Liver (tissue), 8 donors: ENCODE measurements at regions not wholly inside any gene's neighbourhood (a gene's known extent, or its start where the extent isn't known, plus 50 kb on each side); places are given as distances from the start of the nearest gene placed in this dataset.

Experiments used
- DNase-seq: peaks from one replicate; pipeline ENCODE4 v3.0.0-alpha.2; 2017; ENCODE audit warnings: low spot score
- H3K27ac ChIP-seq, 2 donors: one replicate each; pipeline ENCODE4 v1.7.0; 2013; ENCODE audit warnings: inconsistent platforms in 2 of 2, low read length in 2 of 2, control low read depth in 1 of 2, low read depth in 1 of 2, mild to moderate bottlenecking in 1 of 2
- H3K27me3 ChIP-seq, 4 donors: one replicate each; pipeline versions ENCODE4 v1.6.1 to v1.7.0; 2013; ENCODE audit warnings: low read length in 3 of 4, inconsistent platforms in 1 of 4, mild to moderate bottlenecking in 1 of 4, moderate library complexity in 1 of 4; ENCODE audit not compliant: control insufficient read depth in 4 of 4, insufficient read depth in 4 of 4
- H3K36me3 ChIP-seq, 4 donors: one replicate each; pipeline versions ENCODE4 v1.6.1 to v1.7.0; 2013; ENCODE audit warnings: low read length in 3 of 4, mild to moderate bottlenecking in 3 of 4, low read depth in 1 of 4, moderate library complexity in 1 of 4; ENCODE audit not compliant: control insufficient read depth in 4 of 4, insufficient read depth in 3 of 4
- H3K4me1 ChIP-seq, 4 donors: one replicate each; pipeline versions ENCODE4 v1.6.1 to v1.7.0; 2013; ENCODE audit warnings: low read length in 3 of 4, mild to moderate bottlenecking in 3 of 4, moderate library complexity in 1 of 4; ENCODE audit not compliant: control insufficient read depth in 4 of 4, insufficient read depth in 4 of 4
- H3K4me3 ChIP-seq, 3 donors: one replicate each; pipeline versions ENCODE4 v1.6.1 to v1.7.0; 2013; ENCODE audit warnings: low read length in 3 of 3, control low read depth in 1 of 3, low read depth in 1 of 3, mild to moderate bottlenecking in 1 of 3
- H3K9ac ChIP-seq, 2 donors: one replicate each; pipeline ENCODE4 v1.7.0; 2013; ENCODE audit warnings: low read length in 2 of 2, mild to moderate bottlenecking in 2 of 2, moderate library complexity in 2 of 2, control low read depth in 1 of 2, low read depth in 1 of 2
- H3K9me3 ChIP-seq, 4 donors: one replicate each; pipeline versions ENCODE4 v1.6.1 to v1.7.0; 2013; ENCODE audit warnings: low read length in 3 of 4; ENCODE audit not compliant: control insufficient read depth in 4 of 4
- ATF3 ChIP-seq: IDR thresholded peaks from 2 replicates; pipeline ENCODE4 v1.6.1; 2016; ENCODE audit warnings: antibody characterized with exemption
- CTCF ChIP-seq: fragments of 150-350 bp; IDR thresholded peaks from 2 replicates; pipeline ENCODE4 v1.5.1; 2017; ENCODE audit warnings: improper control_type of control experiment, low read depth, low read length; ENCODE audit not compliant: missing input control
- EGR1 ChIP-seq, 2 donors: IDR thresholded peaks; 2 replicates each; pipeline ENCODE4 v1.6.1; 2016 to 2018; ENCODE audit warnings: antibody characterized with exemption in 2 of 2, low read depth in 2 of 2
- FOXA1 ChIP-seq: IDR thresholded peaks from 2 replicates; pipeline ENCODE4 v1.6.1; 2016; ENCODE audit warnings: antibody characterized with exemption
- FOXA2 ChIP-seq: IDR thresholded peaks from 2 replicates; pipeline ENCODE4 v1.6.1; 2016; ENCODE audit warnings: antibody characterized with exemption
- HNF4A ChIP-seq, 2 donors: conservative IDR thresholded peaks; 2 replicates each; pipeline ENCODE4 v1.6.1; 2016; ENCODE audit warnings: antibody characterized with exemption in 2 of 2, mild to moderate bottlenecking in 2 of 2
- HNF4G ChIP-seq: IDR thresholded peaks from 2 replicates; pipeline ENCODE4 v1.6.1; 2016; ENCODE audit warnings: antibody characterized with exemption
- JUND ChIP-seq, 2 donors: IDR thresholded peaks; 2 replicates each; pipeline ENCODE4 v1.6.1; 2016; ENCODE audit warnings: antibody characterized with exemption in 2 of 2
- MAX ChIP-seq: IDR thresholded peaks from 2 replicates; pipeline ENCODE4 v1.6.1; 2016; ENCODE audit warnings: antibody characterized with exemption
- NR2F2 ChIP-seq: IDR thresholded peaks from 2 replicates; pipeline ENCODE4 v1.6.1; 2016; ENCODE audit warnings: antibody characterized with exemption
- REST ChIP-seq: IDR thresholded peaks from 2 replicates; pipeline ENCODE4 v1.6.1; 2016; ENCODE audit warnings: antibody characterized with exemption, mild to moderate bottlenecking
- SP1 ChIP-seq: IDR thresholded peaks from 2 replicates; pipeline ENCODE4 v1.6.1; 2018; ENCODE audit warnings: antibody characterized with exemption, mild to moderate bottlenecking
- TAF1 ChIP-seq: conservative IDR thresholded peaks from 2 replicates; pipeline ENCODE4 v1.6.1; 2016; ENCODE audit warnings: antibody characterized with exemption, mild to moderate bottlenecking
- WGBS: extraction: QIAGEN DNeasy Blood & Tissue Kit; methylation state at CpG from one replicate; pipeline ENCODE4 v1.1.7; 2013; 5-methylcytosine and 5-hydroxymethylcytosine counted together
- donor health status: healthy.
- donor health status: healthy.
- donor health status: healthy.
- donor health status: healthy.
- donor health status: healthy.

- Histone ChIP-seq H3K4me3 (no peak overlapping the region), H3K27ac (no peak overlapping the region), H3K9me3 (no peaks in the 10 kb centered on the region), H3K36me3 (no peaks in the 10 kb centered on the region), H3K27me3 (peaks cover 0 to 7% (median 0%) of the 10 kb centered on the region in 4 donors), H3K4me1 (no peaks in the 10 kb centered on the region), H3K9ac (no peak overlapping the region)
- WGBS: 85% methylated on average over 6 of the region's 6 CpGs
- TF ChIP-seq FOXA1 (no peak), FOXA2 (no peak), HNF4G (no peak), REST (no peak), CTCF (no peak), JUND (IDR thresholded peaks at IDR 0.05) (no peak), MAX (no peak), NR2F2 (no peak), HNF4A (conservative IDR thresholded peaks at IDR 0.05) (no peak), SP1 (no peak), TAF1 (no peak)
- no peak for DNase-seq
These were observed 105.2 kb upstream of the CTBP2 start for GRCh38 chr10:125265579-125265955.

GRCh38 chr10:125264757-125265578 is 104.6 kb upstream of the CTBP2 start:
- WGBS: 70% methylated on average over 13 of the region's 13 CpGs
- no peak for DNase-seq
- H3K27me3 ChIP-seq: peaks cover 0 to 7% (median 0%) of the 10 kb centered on the region in 4 donors
- no peaks in the 10 kb centered on the region for H3K9me3 ChIP-seq
- no peak overlapping the region for H3K27ac ChIP-seq
- H3K9ac ChIP-seq: no peak overlapping the region
- TF ChIP-seq FOXA2: no peak
- TF ChIP-seq REST: no peak
- no peak for TF ChIP-seq ATF3
- TF ChIP-seq EGR1 (IDR thresholded peaks at IDR 0.05; ENCODE audit: low read depth in 2 of 2): no peak
- no peaks in the 10 kb centered on the region for H3K4me1 ChIP-seq
- no peak overlapping the region for H3K4me3 ChIP-seq
- H3K36me3 ChIP-seq: no peaks in the 10 kb centered on the region
